ENCODE measurements at regions not wholly inside any gene's neighbourhood (a gene's known extent, or its start where the extent isn't known, plus 50 kb on each side); places are given as distances from the start of the nearest gene placed in this dataset.

GRCh38 chr2:182584462-182584861 is 131.6 kb upstream of the DNAJC10 start:
- TF ChIP-seq EZH2 (IDR thresholded peaks at IDR 0.05; ENCODE audit: borderline replicate concordance, insufficient read depth, low read length, poor library complexity, severe bottlenecking) (no peak), CTCF (IDR thresholded peaks at IDR 0.05; ENCODE audit: poor library complexity, severe bottlenecking) (no peak), EP300 (conservative IDR thresholded peaks at IDR 0.05; ENCODE audit: poor library complexity, severe bottlenecking) (no peak)

Data from neural cell (in vitro differentiated cells).